SU-DHL-6 (cell line): ENCODE measurements at regions not wholly inside any gene's neighbourhood (a gene's known extent, or its start where the extent isn't known, plus 50 kb on each side); places are given as distances from the start of the nearest gene placed in this dataset.
"Not testable (repeated sequence)": the region's sequence is repeated elsewhere in the genome, so short reads cannot be mapped to it uniquely, and the experiment has no call there.

Experiments used
- H2AFZ ChIP-seq: fragments of 200-600 bp; sonication (generic); 2 replicates; pipeline ENCODE4 v1.6.1; 2014; ENCODE audit warnings: low read depth, mild to moderate bottlenecking, moderate library complexity, mixed read lengths, antibody characterized with exemption, low read length; ENCODE audit not compliant: severe bottlenecking
- H3F3A ChIP-seq: fragments of 200-600 bp; shearing (Covaris generic); 2 replicates; pipeline ENCODE4 v1.6.0; 2016; ENCODE audit warnings: antibody characterized with exemption, mild to moderate bottlenecking; ENCODE audit not compliant: insufficient read depth
- H3K27ac ChIP-seq: fragments of 200-600 bp; sonication (generic); 2 replicates; pipeline ENCODE4 v1.5.1; 2016; ENCODE audit warnings: low read depth, mild to moderate bottlenecking, low read length, moderate library complexity, mixed read lengths
- H3K27me3 ChIP-seq: fragments of 200-600 bp; sonication (generic), shearing (Covaris generic); 2 replicates; pipeline ENCODE4 v1.6.0; 2014; ENCODE audit warnings: mild to moderate bottlenecking, low read length
- H3K36me3 ChIP-seq: fragments of 200-600 bp; sonication (generic); 2 replicates; pipeline ENCODE4 v1.6.1; 2014; ENCODE audit warnings: mild to moderate bottlenecking, low read length, mixed read lengths
- H3K4me2 ChIP-seq: fragments of 300-600, 200-600 bp; shearing (Covaris generic), sonication (generic); 2 replicates; pipeline ENCODE4 v1.6.0; 2014; ENCODE audit warnings: low read length, low read depth, mild to moderate bottlenecking; ENCODE audit not compliant: poor library complexity, severe bottlenecking
- H3K4me3 ChIP-seq: fragments of 200-600 bp; sonication (generic); 2 replicates; pipeline ENCODE4 v1.5.1; 2014; ENCODE audit warnings: antibody characterized with exemption, low read length, mild to moderate bottlenecking, mixed read lengths; ENCODE audit not compliant: insufficient read depth, poor library complexity, severe bottlenecking
- H3K79me2 ChIP-seq: fragments of 200-600 bp; sonication (generic); 2 replicates; pipeline ENCODE4 v1.6.1; 2014; ENCODE audit warnings: mild to moderate bottlenecking, low read length, moderate library complexity; ENCODE audit not compliant: insufficient read depth
- H3K9ac ChIP-seq: fragments of 200-600 bp; sonication (generic); 2 replicates; pipeline ENCODE4 v1.7.0; 2014; ENCODE audit warnings: mild to moderate bottlenecking, low read length
- H3K9me2 ChIP-seq: fragments of 200-600 bp; sonication (generic); replicated peaks from 2 replicates; pipeline ENCODE4 v1.6.1; 2014; ENCODE audit warnings: low read length; ENCODE audit not compliant: insufficient read depth
- H3K9me3 ChIP-seq: fragments of 200-600 bp; sonication (generic); 2 replicates; pipeline ENCODE4 v1.6.1; 2014; ENCODE audit warnings: low read length, mixed read lengths; ENCODE audit not compliant: insufficient read depth
- H4K20me1 ChIP-seq: fragments of 200-600 bp; sonication (generic); 2 replicates; pipeline ENCODE4 v1.6.1; 2014; ENCODE audit warnings: low read depth, mild to moderate bottlenecking, antibody characterized with exemption, low read length, moderate library complexity, mixed read lengths
- EZH2phosphoT487 ChIP-seq: fragments of 200-600 bp; sonication (generic), shearing (Covaris generic); conservative IDR thresholded peaks from 2 replicates; pipeline ENCODE4 v1.6.1; 2018; ENCODE audit warnings: mild to moderate bottlenecking, antibody characterized with exemption, low read length, moderate library complexity, mixed read lengths
- TF ChIP-seq, protein P1 (sequence below): fragments of 200-600 bp; sonication (generic); IDR thresholded peaks from one replicate; pipeline ENCODE4 v1.5.1; 2017; ENCODE audit warnings: antibody characterized with exemption, mild to moderate bottlenecking, low read length, moderate library complexity; ENCODE audit not compliant: insufficient read depth, poor library complexity, severe bottlenecking

GRCh38 chr3:110989446-110989845 lies 82.2 kb upstream of the NECTIN3 start:
- H3K4me3 ChIP-seq: no peak overlapping the region
- no peaks in the 10 kb centered on the region for H3K27me3 ChIP-seq
- H3K9me3 ChIP-seq: no peaks in the 10 kb centered on the region
- H4K20me1 ChIP-seq: no peaks in the 10 kb centered on the region
- H3F3A ChIP-seq: no peaks in the 10 kb centered on the region
- no peaks in the 10 kb centered on the region for H3K36me3 ChIP-seq
- H3K9me2 ChIP-seq: no peaks in the 10 kb centered on the region
- H3K79me2 ChIP-seq: no peaks in the 10 kb centered on the region
- TF ChIP-seq EZH2phosphoT487: no peak
- TF ChIP-seq, protein P1, sequence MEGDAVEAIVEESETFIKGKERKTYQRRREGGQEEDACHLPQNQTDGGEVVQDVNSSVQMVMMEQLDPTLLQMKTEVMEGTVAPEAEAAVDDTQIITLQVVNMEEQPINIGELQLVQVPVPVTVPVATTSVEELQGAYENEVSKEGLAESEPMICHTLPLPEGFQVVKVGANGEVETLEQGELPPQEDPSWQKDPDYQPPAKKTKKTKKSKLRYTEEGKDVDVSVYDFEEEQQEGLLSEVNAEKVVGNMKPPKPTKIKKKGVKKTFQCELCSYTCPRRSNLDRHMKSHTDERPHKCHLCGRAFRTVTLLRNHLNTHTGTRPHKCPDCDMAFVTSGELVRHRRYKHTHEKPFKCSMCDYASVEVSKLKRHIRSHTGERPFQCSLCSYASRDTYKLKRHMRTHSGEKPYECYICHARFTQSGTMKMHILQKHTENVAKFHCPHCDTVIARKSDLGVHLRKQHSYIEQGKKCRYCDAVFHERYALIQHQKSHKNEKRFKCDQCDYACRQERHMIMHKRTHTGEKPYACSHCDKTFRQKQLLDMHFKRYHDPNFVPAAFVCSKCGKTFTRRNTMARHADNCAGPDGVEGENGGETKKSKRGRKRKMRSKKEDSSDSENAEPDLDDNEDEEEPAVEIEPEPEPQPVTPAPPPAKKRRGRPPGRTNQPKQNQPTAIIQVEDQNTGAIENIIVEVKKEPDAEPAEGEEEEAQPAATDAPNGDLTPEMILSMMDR: no peak
- no peak overlapping the region for H3K4me2 ChIP-seq
- H3K9ac ChIP-seq: no peak overlapping the region
- no peak overlapping the region for H2AFZ ChIP-seq
- no peak overlapping the region for H3K27ac ChIP-seq

GRCh38 chr3:110995461-110996231 lies 76.0 kb upstream of the NECTIN3 start:
- H3K79me2 ChIP-seq: no peaks in the 10 kb centered on the region
- TF ChIP-seq EZH2phosphoT487: no peak
- TF ChIP-seq, protein P1: no peak
- H3K9me3 ChIP-seq: no peaks in the 10 kb centered on the region
- no peaks in the 10 kb centered on the region for H3K36me3 ChIP-seq
- no peak overlapping the region for H3K9ac ChIP-seq
- no peak overlapping the region for H3K4me2 ChIP-seq
- H3K27me3 ChIP-seq: no peaks in the 10 kb centered on the region
- H3F3A ChIP-seq: no peaks in the 10 kb centered on the region
- H3K27ac ChIP-seq: no peak overlapping the region
- H4K20me1 ChIP-seq: no peaks in the 10 kb centered on the region
- H2AFZ ChIP-seq: no peak overlapping the region
- H3K9me2 ChIP-seq: no peaks in the 10 kb centered on the region
- H3K4me3 ChIP-seq: no peak overlapping the region

GRCh38 chr3:110998766-110999165 lies 72.8 kb upstream of the NECTIN3 start:
- not testable (repeated sequence) for H3F3A ChIP-seq, H3K27me3 ChIP-seq, H3K9me2 ChIP-seq, H3K9me3 ChIP-seq, H3K4me3 ChIP-seq, H3K4me2 ChIP-seq, H2AFZ ChIP-seq, H3K9ac ChIP-seq, H3K36me3 ChIP-seq, H3K79me2 ChIP-seq, H3K27ac ChIP-seq, H4K20me1 ChIP-seq

- H3F3A ChIP-seq, H2AFZ ChIP-seq, H3K27me3 ChIP-seq, H3K27ac ChIP-seq, H3K36me3 ChIP-seq, H3K9me2 ChIP-seq, H4K20me1 ChIP-seq, H3K9ac ChIP-seq, H3K4me2 ChIP-seq, H3K79me2 ChIP-seq, H3K4me3 ChIP-seq, H3K9me3 ChIP-seq: not testable (repeated sequence)
These were observed 65.1 kb upstream of the NECTIN3 start for GRCh38 chr3:111006485-111006884.
